Keratinocyte (primary cell): ENCODE measurements at regions not wholly inside any gene's neighbourhood (a gene's known extent, or its start where the extent isn't known, plus 50 kb on each side); places are given as distances from the start of the nearest gene placed in this dataset.

Experiments
- EZH2 ChIP-seq: IDR thresholded peaks from one replicate; pipeline ENCODE4 v1.6.1; 2012; ENCODE audit warnings: inconsistent platforms, mild to moderate bottlenecking, low read length, moderate library complexity
- TF ChIP-seq, protein P1 (sequence below), 3 experiments: IDR thresholded peaks in 1 of 3; conservative IDR thresholded peaks in 1 of 3; optimal IDR thresholded peaks in 1 of 3; 2 replicates in 2 of 3; 3 replicates in 1 of 3; pipeline versions ENCODE3 to v1.5.1; 2011; ENCODE audit warnings: low read length in 3 of 3, mild to moderate bottlenecking in 3 of 3, moderate library complexity in 2 of 3, control low read depth in 1 of 3, inconsistent platforms in 1 of 3; ENCODE audit not compliant: insufficient read depth in 2 of 3; ENCODE audit errors: extremely low read depth in 1 of 3

DNA sequence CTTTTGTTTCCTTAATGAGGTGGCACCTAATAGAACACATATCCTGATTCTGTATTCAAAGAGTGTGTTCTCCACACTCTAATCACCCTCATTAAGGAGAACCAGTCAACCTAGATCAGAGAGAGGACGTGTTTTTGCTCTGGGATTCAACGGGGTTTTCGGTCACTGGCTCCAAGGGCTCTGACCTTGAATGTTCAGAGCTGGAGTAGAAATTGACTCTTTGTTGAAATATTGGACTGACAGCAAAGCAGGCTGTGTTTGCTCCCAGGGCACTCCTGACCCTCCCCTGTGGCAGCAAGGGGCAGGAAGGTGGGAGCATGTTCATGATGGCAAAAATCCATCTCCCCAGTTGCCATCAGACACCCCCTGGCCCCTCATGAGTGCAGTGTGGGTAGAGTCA is 1193.0 kb downstream of the AACS start:
- TF ChIP-seq, protein P1, sequence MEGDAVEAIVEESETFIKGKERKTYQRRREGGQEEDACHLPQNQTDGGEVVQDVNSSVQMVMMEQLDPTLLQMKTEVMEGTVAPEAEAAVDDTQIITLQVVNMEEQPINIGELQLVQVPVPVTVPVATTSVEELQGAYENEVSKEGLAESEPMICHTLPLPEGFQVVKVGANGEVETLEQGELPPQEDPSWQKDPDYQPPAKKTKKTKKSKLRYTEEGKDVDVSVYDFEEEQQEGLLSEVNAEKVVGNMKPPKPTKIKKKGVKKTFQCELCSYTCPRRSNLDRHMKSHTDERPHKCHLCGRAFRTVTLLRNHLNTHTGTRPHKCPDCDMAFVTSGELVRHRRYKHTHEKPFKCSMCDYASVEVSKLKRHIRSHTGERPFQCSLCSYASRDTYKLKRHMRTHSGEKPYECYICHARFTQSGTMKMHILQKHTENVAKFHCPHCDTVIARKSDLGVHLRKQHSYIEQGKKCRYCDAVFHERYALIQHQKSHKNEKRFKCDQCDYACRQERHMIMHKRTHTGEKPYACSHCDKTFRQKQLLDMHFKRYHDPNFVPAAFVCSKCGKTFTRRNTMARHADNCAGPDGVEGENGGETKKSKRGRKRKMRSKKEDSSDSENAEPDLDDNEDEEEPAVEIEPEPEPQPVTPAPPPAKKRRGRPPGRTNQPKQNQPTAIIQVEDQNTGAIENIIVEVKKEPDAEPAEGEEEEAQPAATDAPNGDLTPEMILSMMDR (optimal IDR thresholded peaks at IDR 0.05 in 1 of 3, IDR thresholded peaks at IDR 0.05 in 1 of 3, conservative IDR thresholded peaks at IDR 0.05 in 1 of 3; ENCODE audit: extremely low read depth in 1 of 3, insufficient read depth in 2 of 3, low read length in 3 of 3): no peak
- TF ChIP-seq EZH2: no peak
